Astrocyte of the spinal cord (primary cell): ENCODE measurements at regions not wholly inside any gene's neighbourhood (a gene's known extent, or its start where the extent isn't known, plus 50 kb on each side); places are given as distances from the start of the nearest gene placed in this dataset.

Experiments
- DNase-seq: peaks from one replicate; pipeline ENCODE4 v3.0.0; 2011; ENCODE audit warnings: low read depth, low spot score
- H3K4me3 ChIP-seq: 2 replicates; pipeline ENCODE4 v1.5.1; 2011; ENCODE audit warnings: low read depth, mild to moderate bottlenecking, low read length, moderate library complexity
- CTCF ChIP-seq: IDR thresholded peaks from 2 replicates; pipeline ENCODE4 v1.5.1; 2012; ENCODE audit warnings: low read depth, mild to moderate bottlenecking, low read length, inconsistent platforms
- in situ Hi-C: cut with HindIII; loops from 2 replicates; pipeline ENCODE4 v1.10.0; 2017; ENCODE audit warnings: low sequenced_read_pairs

- no peak overlapping the region for H3K4me3 ChIP-seq
- in situ Hi-C loops, result no loop called here
- no peak for DNase-seq
- no peak for TF ChIP-seq CTCF
These were observed 238.5 kb upstream of the PGRMC2 start for GRCh38 chr4:128525992-128526630.

- DNase-seq, result no peak
- in situ Hi-C loops, result no loop called here
- no peak overlapping the region for H3K4me3 ChIP-seq
- no peak for TF ChIP-seq CTCF
These were observed 237.8 kb upstream of the PGRMC2 start for GRCh38 chr4:128525387-128525786.

GRCh38 chr4:128524311-128524710, 236.7 kb upstream of the PGRMC2 start:
- in situ Hi-C loops, result no loop called here
- no peak overlapping the region for H3K4me3 ChIP-seq
- peak; percentile 87 for DNase-seq
- TF ChIP-seq CTCF, result no peak

GRCh38 chr4:128521648-128522111, 234.1 kb upstream of the PGRMC2 start:
- H3K4me3 ChIP-seq, result no peak overlapping the region
- peak; percentile 59 for DNase-seq
- TF ChIP-seq CTCF, result no peak
- in situ Hi-C loops, result no loop called here

- in situ Hi-C loops, result no loop called here
- no peak overlapping the region for H3K4me3 ChIP-seq
- DNase-seq, result peak; percentile 29
- no peak for TF ChIP-seq CTCF
These were observed 233.5 kb upstream of the PGRMC2 start for GRCh38 chr4:128521156-128521555.

GRCh38 chr4:128519163-128519830, 231.7 kb upstream of the PGRMC2 start:
- in situ Hi-C loops, result no loop called here
- H3K4me3 ChIP-seq, result no peak overlapping the region
- no peak for TF ChIP-seq CTCF
- DNase-seq, result peak; percentile 57
